GM19438 (cell line): ENCODE measurements at regions not wholly inside any gene's neighbourhood (a gene's known extent, or its start where the extent isn't known, plus 50 kb on each side); places are given as distances from the start of the nearest gene placed in this dataset.
"Not testable (repeated sequence)": the region's sequence is repeated elsewhere in the genome, so short reads cannot be mapped to it uniquely, and the experiment has no call there.

Experiments
- ATAC-seq: cut with Tn5 transposase; IDR thresholded peaks from one replicate; pipeline ENCODE4 v1.9.1; 2021; ENCODE audit warnings: low read depth; ENCODE audit not compliant: unreplicated experiment

- ATAC-seq = no peak
These were observed 165.0 kb upstream of the ZNF521 start for GRCh38 chr18:25516747-25517498.

DNA sequence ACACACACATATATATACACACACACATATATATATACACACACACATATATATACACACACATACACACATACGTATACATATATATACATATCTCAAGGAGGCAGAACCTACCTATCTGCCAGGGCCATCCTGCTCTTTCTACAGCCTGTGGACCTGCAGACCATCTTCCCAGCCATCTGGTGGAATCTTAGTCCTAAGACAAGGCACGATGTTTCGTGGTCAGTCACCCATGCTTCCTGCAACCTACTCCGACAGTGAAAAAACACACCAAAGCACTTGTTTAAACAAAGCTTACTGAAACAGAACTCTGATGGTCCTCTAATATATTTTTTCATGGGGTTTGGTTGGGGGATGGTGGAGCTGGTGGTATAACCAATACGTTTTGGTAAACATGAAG, 164.2 kb upstream of the ZNF521 start:
- ATAC-seq = no peak

DNA sequence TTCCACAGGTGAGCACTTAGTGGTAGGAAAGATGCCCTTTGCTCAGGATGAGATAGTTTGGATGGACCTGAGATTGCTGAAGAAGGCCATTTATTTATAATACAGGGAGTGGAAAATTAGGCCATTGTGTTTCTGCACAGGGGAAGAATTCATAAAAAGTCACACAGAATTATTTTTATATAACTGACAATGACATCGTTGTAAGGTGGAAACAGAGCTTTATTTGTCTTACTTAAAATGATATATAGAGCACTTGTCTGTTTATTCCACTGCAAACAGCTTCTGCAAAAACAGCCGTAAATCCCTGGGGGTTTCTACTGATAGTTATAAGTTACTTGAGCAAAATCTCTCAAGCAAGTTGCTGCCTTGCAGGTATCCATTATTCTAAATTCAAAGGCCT, 158.1 kb upstream of the ZNF521 start:
- no peak for ATAC-seq

GRCh38 chr18:25503567-25504081, 151.7 kb upstream of the ZNF521 start:
- no peak for ATAC-seq

DNA sequence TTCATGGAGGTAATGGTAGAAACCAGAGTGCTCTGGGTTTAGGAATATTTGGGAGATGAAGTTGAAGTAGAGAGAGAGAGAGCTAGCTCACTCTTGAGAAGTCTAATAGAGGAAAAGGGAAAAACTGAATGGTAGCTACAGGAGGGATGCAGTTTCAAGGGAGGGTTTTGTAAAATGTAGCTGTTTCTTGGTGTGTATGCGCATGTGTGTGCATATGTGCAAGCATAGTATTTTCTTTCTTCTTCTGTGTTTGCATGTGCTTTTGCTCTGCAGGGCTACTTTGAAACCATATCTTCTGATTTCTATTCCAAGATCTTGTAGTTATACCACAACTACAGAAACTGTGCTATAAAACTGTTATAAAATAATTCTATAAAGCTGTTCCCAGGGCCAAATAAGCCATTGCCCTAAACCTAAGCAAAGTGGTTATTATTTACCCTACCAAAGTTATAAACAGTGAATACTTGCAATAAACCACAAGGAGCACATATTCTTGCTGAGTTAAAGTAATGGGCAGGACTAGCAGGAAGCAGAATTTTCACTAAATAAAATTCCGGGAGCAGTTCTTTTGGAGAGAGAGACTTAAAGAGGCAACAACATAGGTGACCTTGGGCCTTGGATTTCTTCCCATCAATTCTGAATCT, 145.3 kb upstream of the ZNF521 start:
- ATAC-seq = no peak

GRCh38 chr18:25496544-25496943, 144.6 kb upstream of the ZNF521 start:
- no peak for ATAC-seq

GRCh38 chr18:25495606-25496005, 143.6 kb upstream of the ZNF521 start:
- ATAC-seq = no peak

DNA sequence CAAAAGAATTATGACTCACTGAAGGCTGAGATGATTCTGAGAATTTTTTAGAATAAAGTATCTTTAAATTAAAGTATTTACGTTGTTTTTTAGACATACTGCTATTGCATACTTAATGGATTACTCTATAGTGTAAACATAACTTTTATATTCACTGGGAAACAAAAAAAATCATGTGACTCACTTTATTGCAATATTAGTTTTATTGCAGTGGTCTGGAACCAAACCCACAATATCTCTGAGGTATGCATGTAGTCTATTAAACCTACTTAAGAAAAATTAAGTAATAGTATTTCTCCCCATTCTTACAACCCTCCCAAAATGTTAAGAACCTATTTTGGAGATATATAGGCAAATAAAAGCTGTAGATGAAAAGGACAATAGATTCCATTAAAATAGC, 142.9 kb upstream of the ZNF521 start:
- ATAC-seq = no peak

GRCh38 chr18:25493401-25493800, 141.4 kb upstream of the ZNF521 start:
- no peak for ATAC-seq

DNA sequence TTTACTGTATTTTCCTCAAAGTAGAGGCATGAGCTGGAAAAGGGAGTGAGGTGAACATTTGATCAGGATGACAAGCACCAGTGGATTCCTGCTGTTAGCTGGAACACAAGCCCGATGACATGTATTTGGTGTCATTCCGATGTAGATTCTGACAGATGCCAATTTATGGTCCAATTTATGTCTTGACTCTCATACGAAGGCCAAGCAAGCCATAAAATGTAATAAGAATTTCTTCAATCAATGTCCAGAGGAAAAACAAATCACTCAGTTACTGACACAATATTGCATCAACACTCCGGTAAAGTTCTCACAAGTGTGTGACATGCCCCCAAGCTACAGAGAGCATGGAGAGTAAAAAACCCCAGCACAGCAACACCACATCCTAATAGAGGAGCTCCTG, 138.3 kb upstream of the ZNF521 start:
- ATAC-seq = no peak

- no peak for ATAC-seq
These were observed 121.0 kb upstream of the ZNF521 start for GRCh38 chr18:25473008-25473407.

- ATAC-seq = not testable (repeated sequence)
These were observed 119.0 kb upstream of the ZNF521 start for GRCh38 chr18:25470756-25471524.

DNA sequence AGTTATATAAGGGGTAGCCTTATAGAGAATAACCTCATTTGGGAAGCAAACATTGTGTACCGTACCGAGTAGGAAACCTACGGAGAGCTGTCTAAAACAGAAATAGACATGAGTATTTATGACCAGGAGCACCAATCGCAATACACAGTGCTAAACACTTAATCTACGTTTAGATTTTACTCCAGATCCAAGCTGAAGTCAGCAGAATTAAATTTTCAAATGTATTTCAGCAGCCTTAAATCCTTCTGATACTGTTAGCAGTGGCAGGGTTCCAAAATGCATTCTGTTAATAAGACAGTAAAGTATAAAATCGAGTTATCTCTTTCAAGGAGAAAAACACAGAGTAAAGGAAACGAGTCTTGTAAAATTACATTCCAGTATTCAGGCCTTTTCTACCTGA, 118.1 kb upstream of the ZNF521 start:
- ATAC-seq = no peak

DNA sequence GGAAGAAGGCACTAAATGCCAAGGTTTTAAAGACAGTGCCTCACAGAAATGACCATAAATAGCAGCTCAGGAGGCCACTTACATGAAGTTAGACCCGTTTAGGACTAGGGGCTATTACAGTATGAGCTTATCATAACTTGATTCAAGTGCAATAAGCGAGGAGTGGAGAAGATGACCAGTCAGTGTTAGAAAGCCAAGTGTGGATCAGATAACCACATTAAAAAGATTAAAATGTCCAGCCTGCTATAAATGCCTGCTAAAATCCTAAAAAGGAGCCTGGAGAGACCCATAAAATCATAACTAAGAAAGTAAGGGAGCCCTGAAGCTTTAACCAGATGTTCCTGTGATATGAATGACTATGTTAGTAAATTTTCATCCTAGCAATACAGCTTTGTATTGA, 117.5 kb upstream of the ZNF521 start:
- ATAC-seq = no peak

DNA sequence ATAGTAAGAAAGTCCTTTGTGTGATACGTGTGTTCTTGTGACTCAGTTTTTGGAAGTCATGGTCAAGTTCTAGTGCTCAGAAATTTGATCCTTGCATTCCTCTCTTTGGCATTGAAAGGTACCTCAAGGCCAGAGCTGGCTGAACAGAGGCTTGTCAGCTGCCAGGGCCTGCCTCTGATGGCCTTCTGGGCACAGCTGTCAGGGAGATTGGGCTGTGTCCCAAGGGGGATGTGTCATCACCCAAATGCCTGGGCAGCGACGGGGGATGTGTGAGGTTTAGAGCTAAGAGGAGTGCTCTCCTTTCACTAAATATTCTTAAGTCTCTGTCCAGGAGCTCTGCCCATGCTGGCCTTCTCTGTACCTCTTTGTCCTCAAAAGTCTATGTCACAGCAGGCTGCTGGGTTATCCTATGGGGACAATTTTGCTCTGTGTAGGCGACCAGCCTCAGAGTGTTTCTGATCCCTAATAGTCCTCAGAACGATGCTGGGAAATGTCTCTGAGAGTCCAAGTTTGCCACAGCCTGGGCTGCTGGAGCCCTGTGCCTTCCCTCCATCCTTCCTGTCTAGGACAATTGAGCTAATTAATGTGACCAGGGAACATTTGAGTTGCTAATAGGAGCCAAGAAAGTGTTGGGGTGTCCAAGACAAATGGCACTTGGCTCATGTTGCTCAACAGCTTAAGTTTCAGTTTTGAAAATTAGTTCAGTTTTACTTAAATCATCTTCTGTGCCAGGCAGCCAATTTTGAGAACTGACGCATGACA, 115.4 kb upstream of the ZNF521 start:
- ATAC-seq = no peak

GRCh38 chr18:25465152-25465732, 113.3 kb upstream of the ZNF521 start:
- ATAC-seq = no peak

DNA sequence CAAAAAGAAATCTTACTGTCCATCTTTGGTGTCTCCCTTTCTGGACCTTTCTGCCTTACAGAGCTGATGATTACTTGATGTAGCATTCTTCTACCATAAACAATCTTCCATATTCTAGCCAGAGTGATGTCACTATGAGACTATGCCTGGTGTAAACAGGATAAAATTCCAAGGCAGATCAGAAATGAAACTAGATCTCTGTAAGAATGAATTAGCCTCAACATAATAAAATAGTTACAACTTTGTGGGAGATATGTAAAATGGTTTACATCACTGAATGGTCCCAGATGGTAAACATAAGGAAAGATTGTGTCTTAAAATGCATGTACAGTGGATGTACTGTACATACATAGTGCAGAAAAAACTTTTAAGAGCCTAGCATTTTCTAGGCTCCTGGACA, 112.3 kb upstream of the ZNF521 start:
- ATAC-seq = no peak

DNA sequence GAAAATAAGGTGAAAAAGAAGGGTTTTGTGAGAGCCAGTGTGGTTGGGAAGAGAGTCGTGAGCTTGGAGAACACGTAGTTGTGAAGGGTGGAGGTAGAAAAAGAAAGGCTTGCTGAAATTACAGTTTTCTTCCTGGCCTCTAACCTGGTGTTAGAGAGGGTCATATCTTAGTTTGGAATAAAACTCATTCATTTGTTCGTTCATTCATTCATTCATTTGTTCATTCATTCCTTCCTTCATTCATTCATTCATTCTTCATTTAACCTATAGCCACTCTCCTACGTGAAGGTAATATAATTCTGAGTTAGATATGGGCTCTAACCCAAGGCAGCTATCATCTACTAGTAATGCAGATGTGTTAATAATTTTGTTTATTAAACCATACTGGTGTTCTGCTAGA, 111.8 kb upstream of the ZNF521 start:
- ATAC-seq = no peak

DNA sequence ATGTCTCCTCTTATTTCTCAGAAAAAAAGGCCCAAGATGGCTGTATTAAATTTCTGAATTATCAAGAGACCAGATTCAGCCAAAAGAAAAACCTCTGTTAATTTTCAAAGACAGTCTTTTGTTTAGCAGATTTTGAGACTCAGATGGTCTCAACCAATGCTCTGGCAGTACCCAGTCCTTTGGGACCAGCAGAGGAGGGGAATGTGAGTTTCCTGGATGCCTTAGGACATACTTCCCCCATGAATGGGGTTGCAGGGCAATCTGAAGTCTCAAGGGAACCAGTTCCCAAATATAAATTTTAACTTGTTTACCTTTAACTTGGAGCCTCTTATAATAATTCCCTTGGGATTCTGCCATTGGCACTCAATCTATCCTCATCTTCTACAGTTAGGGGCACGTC, 107.8 kb upstream of the ZNF521 start:
- no peak for ATAC-seq

DNA sequence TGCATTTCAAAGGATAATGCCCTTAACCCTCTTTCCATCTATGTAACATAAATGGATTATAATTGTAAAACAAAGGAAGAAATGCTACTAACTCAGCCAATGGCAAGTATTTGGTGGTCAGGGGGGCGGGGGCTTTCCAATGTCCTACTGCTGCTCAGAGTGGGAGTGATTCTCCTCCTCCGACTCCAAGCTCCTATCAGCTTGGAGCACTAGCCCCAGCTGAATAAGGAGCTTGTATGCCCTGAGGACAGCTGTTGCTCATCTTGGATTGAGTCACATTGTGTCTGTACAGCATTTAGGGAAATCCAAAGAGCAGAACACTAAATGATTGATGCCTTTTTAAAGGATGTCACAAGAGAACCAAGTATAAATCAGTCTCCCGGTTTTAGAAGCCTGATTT, 105.6 kb upstream of the ZNF521 start:
- ATAC-seq = no peak
